ENCODE measurements at regions not wholly inside any gene's neighbourhood (a gene's known extent, or its start where the extent isn't known, plus 50 kb on each side); places are given as distances from the start of the nearest gene placed in this dataset.

DNA sequence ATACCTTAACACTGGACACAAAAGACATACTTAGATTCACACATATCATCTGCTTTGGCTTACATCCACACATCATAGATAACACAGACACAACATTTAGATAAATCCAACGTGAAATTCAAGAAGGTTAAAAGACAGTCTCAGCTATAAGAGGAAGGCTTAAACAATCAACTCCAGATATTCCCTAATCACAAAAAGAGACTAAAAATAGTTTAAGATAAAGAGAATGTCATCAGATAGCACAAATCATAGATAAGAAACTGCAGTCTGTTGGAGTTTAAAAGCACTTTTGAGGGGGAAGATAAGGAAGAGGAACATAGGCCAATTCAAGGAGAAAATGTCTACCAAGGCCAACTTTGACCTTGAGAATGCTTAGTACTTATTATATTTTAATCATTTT, 504.8 kb downstream of the JRKL start:
- TF ChIP-seq ARNT (IDR thresholded peaks at IDR 0.05) (no peak), HDGF (IDR thresholded peaks at IDR 0.05; ENCODE audit: borderline replicate concordance) (no peak), FOXA1 (IDR thresholded peaks at IDR 0.05) (no peak), FOXM1 (IDR thresholded peaks at IDR 0.05; ENCODE audit: borderline replicate concordance) (no peak), ZNF384 (IDR thresholded peaks at IDR 0.05) (no peak), NFRKB (IDR thresholded peaks at IDR 0.05) (no peak), TARDBP (IDR thresholded peaks at IDR 0.05) (no peak), SUZ12 (IDR thresholded peaks at IDR 0.05) (no peak)
- CTCF ChIA-PET, result no interaction called here
- POLR2A ChIA-PET, result no interaction called here
- no peak for DNase-seq (ENCODE audit: extremely low spot score)

DNA sequence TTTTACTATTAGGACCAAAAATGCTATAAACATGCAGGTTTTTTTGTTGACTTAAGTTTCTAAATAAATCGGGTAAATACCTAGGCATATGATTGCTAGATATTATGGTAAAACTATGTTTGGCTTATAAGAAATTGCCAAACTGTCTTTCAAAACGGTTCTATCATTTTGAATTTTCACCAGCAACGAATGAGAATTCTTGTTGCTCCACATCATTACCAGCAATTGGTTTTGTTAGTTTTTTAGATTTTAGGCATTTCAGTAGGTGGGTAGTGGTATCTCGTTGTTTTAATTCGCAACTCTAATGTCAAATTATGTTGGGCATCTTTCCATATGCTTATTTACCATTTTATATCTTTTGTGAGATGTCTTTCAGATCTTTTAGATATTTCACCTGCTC, 510.2 kb downstream of the JRKL start:
- ChIA-PET CTCF (no interaction called here), POLR2A (no interaction called here)
- TF ChIP-seq FOXA1 (IDR thresholded peaks at IDR 0.05), result no peak
- no peak for TF ChIP-seq NFRKB (IDR thresholded peaks at IDR 0.05)
- no peak for TF ChIP-seq BHLHE40 (IDR thresholded peaks at IDR 0.05; ENCODE audit: borderline replicate concordance)
- TF ChIP-seq LEF1 (IDR thresholded peaks at IDR 0.05; ENCODE audit: borderline replicate concordance), result no peak
- TF ChIP-seq SUZ12 (IDR thresholded peaks at IDR 0.05), result no peak
- no peak for TF ChIP-seq ARNT (IDR thresholded peaks at IDR 0.05)
- no peak for DNase-seq (ENCODE audit: extremely low spot score)

GRCh38 chr11:96905143-96905542, 515.3 kb downstream of the JRKL start:
- ChIA-PET POLR2A (no interaction called here), CTCF (no interaction called here)
- no peak for DNase-seq (ENCODE audit: extremely low spot score)
- no peak for TF ChIP-seq SP1 (IDR thresholded peaks at IDR 0.05)
- no peak for TF ChIP-seq TARDBP (IDR thresholded peaks at IDR 0.05)
- TF ChIP-seq SUZ12 (IDR thresholded peaks at IDR 0.05), result no peak
- TF ChIP-seq HDGF (IDR thresholded peaks at IDR 0.05; ENCODE audit: borderline replicate concordance), result no peak

- ChIA-PET POLR2A (no interaction called here), CTCF (no interaction called here)
- TF ChIP-seq ELF4 (IDR thresholded peaks at IDR 0.05) (no peak), LEF1 (IDR thresholded peaks at IDR 0.05; ENCODE audit: borderline replicate concordance) (no peak), L3MBTL2 (conservative IDR thresholded peaks at IDR 0.05) (no peak), NFRKB (IDR thresholded peaks at IDR 0.05) (no peak), SP1 (IDR thresholded peaks at IDR 0.05) (no peak), PKNOX1 (IDR thresholded peaks at IDR 0.05) (no peak), ZNF384 (IDR thresholded peaks at IDR 0.05) (no peak), CTBP1 (IDR thresholded peaks at IDR 0.05; ENCODE audit: borderline replicate concordance) (no peak), SUZ12 (IDR thresholded peaks at IDR 0.05) (no peak), ARNT (IDR thresholded peaks at IDR 0.05) (no peak), FOXM1 (IDR thresholded peaks at IDR 0.05; ENCODE audit: borderline replicate concordance) (no peak), FOXA1 (IDR thresholded peaks at IDR 0.05) (no peak), HDGF (IDR thresholded peaks at IDR 0.05; ENCODE audit: borderline replicate concordance) (no peak), BHLHE40 (IDR thresholded peaks at IDR 0.05; ENCODE audit: borderline replicate concordance) (no peak), FOXK2 (IDR thresholded peaks at IDR 0.05) (no peak), TARDBP (IDR thresholded peaks at IDR 0.05) (no peak)
- no peak for DNase-seq (ENCODE audit: extremely low spot score)
These were observed 515.9 kb downstream of the JRKL start for GRCh38 chr11:96905663-96906062.

DNA sequence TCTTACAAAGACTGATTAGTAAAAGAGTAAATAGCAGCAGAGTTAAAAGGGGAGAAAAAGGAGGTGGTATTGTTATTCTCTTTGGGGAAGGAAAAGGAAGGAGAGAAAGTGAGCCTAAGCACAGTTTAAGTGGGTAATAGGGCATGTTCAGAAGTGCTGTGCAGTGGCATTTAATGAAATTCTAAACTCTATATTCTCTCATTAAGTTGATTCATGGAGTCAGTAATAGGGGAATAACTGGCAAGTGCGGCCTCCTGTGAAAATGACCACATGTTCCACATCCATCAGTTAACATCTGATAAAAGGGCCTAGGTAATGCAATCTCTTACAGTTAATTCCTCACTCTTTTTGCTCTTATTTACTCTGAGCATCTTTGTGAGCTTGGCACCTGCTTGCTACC, 516.7 kb downstream of the JRKL start:
- no peak for DNase-seq (ENCODE audit: extremely low spot score)
- ChIA-PET POLR2A (no interaction called here), CTCF (no interaction called here)
- no peak for TF ChIP-seq HDGF (IDR thresholded peaks at IDR 0.05; ENCODE audit: borderline replicate concordance)
- no peak for TF ChIP-seq ZNF384 (IDR thresholded peaks at IDR 0.05)
- no peak for TF ChIP-seq CTBP1 (IDR thresholded peaks at IDR 0.05; ENCODE audit: borderline replicate concordance)
- TF ChIP-seq FOXM1 (IDR thresholded peaks at IDR 0.05; ENCODE audit: borderline replicate concordance), result no peak
- no peak for TF ChIP-seq SP1 (IDR thresholded peaks at IDR 0.05)
- no peak for TF ChIP-seq LEF1 (IDR thresholded peaks at IDR 0.05; ENCODE audit: borderline replicate concordance)
- TF ChIP-seq TARDBP (IDR thresholded peaks at IDR 0.05), result no peak
- no peak for TF ChIP-seq FOXA1 (IDR thresholded peaks at IDR 0.05)
- TF ChIP-seq ELF4 (IDR thresholded peaks at IDR 0.05), result no peak
- TF ChIP-seq L3MBTL2 (conservative IDR thresholded peaks at IDR 0.05), result no peak
- no peak for TF ChIP-seq ARNT (IDR thresholded peaks at IDR 0.05)
- TF ChIP-seq FOXK2 (IDR thresholded peaks at IDR 0.05), result no peak
- no peak for TF ChIP-seq PKNOX1 (IDR thresholded peaks at IDR 0.05)
- no peak for TF ChIP-seq SUZ12 (IDR thresholded peaks at IDR 0.05)

- no peak for DNase-seq (ENCODE audit: extremely low spot score)
- TF ChIP-seq CTBP1 (IDR thresholded peaks at IDR 0.05; ENCODE audit: borderline replicate concordance) (no peak), BHLHE40 (IDR thresholded peaks at IDR 0.05; ENCODE audit: borderline replicate concordance) (no peak), HDGF (IDR thresholded peaks at IDR 0.05; ENCODE audit: borderline replicate concordance) (no peak), TARDBP (IDR thresholded peaks at IDR 0.05) (no peak), L3MBTL2 (conservative IDR thresholded peaks at IDR 0.05) (no peak), PKNOX1 (IDR thresholded peaks at IDR 0.05) (no peak), ZNF384 (IDR thresholded peaks at IDR 0.05) (no peak), FOXK2 (IDR thresholded peaks at IDR 0.05) (no peak), ARNT (IDR thresholded peaks at IDR 0.05) (no peak), FOXM1 (IDR thresholded peaks at IDR 0.05; ENCODE audit: borderline replicate concordance) (no peak), ELF4 (IDR thresholded peaks at IDR 0.05) (no peak), SP1 (IDR thresholded peaks at IDR 0.05) (no peak), FOXA1 (IDR thresholded peaks at IDR 0.05) (no peak), LEF1 (IDR thresholded peaks at IDR 0.05; ENCODE audit: borderline replicate concordance) (no peak), NFRKB (IDR thresholded peaks at IDR 0.05) (no peak), SUZ12 (IDR thresholded peaks at IDR 0.05) (no peak)
- POLR2A ChIA-PET, result no interaction called here
- CTCF ChIA-PET, result no interaction called here
These were observed 536.0 kb downstream of the JRKL start for GRCh38 chr11:96925862-96926261.
